ENCODE measurements at regions not wholly inside any gene's neighbourhood (a gene's known extent, or its start where the extent isn't known, plus 50 kb on each side); places are given as distances from the start of the nearest gene placed in this dataset.
"Not testable (repeated sequence)": the region's sequence is repeated elsewhere in the genome, so short reads cannot be mapped to it uniquely, and the experiment has no call there.

GRCh38 chr3:30309961-30310954 lies 296.1 kb upstream of the TGFBR2 start:
- intact Hi-C loops (cut with DNase I), result no loop called here
- DNase-seq, result no peak

- intact Hi-C loops (cut with DNase I), result no loop called here
- DNase-seq, result no peak
Measured at GRCh38 chr3:30311781-30312180, 294.6 kb upstream of the TGFBR2 start.

GRCh38 chr3:30313840-30314239 lies 292.6 kb upstream of the TGFBR2 start:
- intact Hi-C loops (cut with DNase I), result no loop called here
- no peak for DNase-seq

- intact Hi-C loops (cut with DNase I), result no loop called here
- no peak for DNase-seq
Measured at GRCh38 chr3:30314757-30315325, 291.6 kb upstream of the TGFBR2 start.

- no peak for DNase-seq
- intact Hi-C loops (cut with DNase I), result no loop called here
Measured at GRCh38 chr3:30315447-30315846, 291.0 kb upstream of the TGFBR2 start.

- DNase-seq, result no peak
- intact Hi-C loops (cut with DNase I), result no loop called here
Measured at GRCh38 chr3:30317561-30317960, 288.8 kb upstream of the TGFBR2 start.

GRCh38 chr3:30318110-30318509 lies 288.3 kb upstream of the TGFBR2 start:
- intact Hi-C loops (cut with DNase I), result no loop called here
- no peak for DNase-seq

GRCh38 chr3:30319713-30320112 lies 286.7 kb upstream of the TGFBR2 start:
- intact Hi-C loops (cut with DNase I), result no loop called here
- peak in 2 of 42 donors; percentile 15 to 37 for DNase-seq

- intact Hi-C loops (cut with DNase I), result no loop called here
- no peak for DNase-seq
Measured at GRCh38 chr3:30320392-30320791, 286.0 kb upstream of the TGFBR2 start.

GRCh38 chr3:30321065-30321464 lies 285.3 kb upstream of the TGFBR2 start:
- DNase-seq, result no peak
- intact Hi-C loops (cut with DNase I), result no loop called here

GRCh38 chr3:30323649-30324048 lies 282.8 kb upstream of the TGFBR2 start:
- intact Hi-C loops (cut with DNase I); DNase-seq: not testable (repeated sequence)

GRCh38 chr3:30324587-30324986 lies 281.8 kb upstream of the TGFBR2 start:
- intact Hi-C loops (cut with DNase I), result no loop called here
- no peak for DNase-seq

- intact Hi-C loops (cut with DNase I); DNase-seq: not testable (repeated sequence)
Measured at GRCh38 chr3:30327976-30328375, 278.4 kb upstream of the TGFBR2 start.

- DNase-seq; intact Hi-C loops (cut with DNase I): not testable (repeated sequence)
Measured at GRCh38 chr3:30328935-30329334, 277.5 kb upstream of the TGFBR2 start.

- intact Hi-C loops (cut with DNase I), result no loop called here
- DNase-seq, result no peak
Measured at GRCh38 chr3:30331519-30331918, 274.9 kb upstream of the TGFBR2 start.

- intact Hi-C loops (cut with DNase I), result no loop called here
- DNase-seq, result no peak
Measured at GRCh38 chr3:30332196-30333021, 274.0 kb upstream of the TGFBR2 start.

GRCh38 chr3:30333143-30333542 lies 273.3 kb upstream of the TGFBR2 start:
- no peak for DNase-seq

GRCh38 chr3:30333903-30334302 lies 272.5 kb upstream of the TGFBR2 start:
- DNase-seq, result no peak
- intact Hi-C loops (cut with DNase I), result no loop called here

More at GRCh38 chr3:30333143-30333542, 273.3 kb upstream of the TGFBR2 start:
- intact Hi-C loops (cut with DNase I), result no loop called here

- intact Hi-C loops (cut with DNase I), result no loop called here
- no peak for DNase-seq
Measured at GRCh38 chr3:30340500-30340899, 265.9 kb upstream of the TGFBR2 start.

GRCh38 chr3:30341079-30341478 lies 265.3 kb upstream of the TGFBR2 start:
- intact Hi-C loops (cut with DNase I), result no loop called here
- no peak for DNase-seq

All from head of caudate nucleus (tissue), 42 donors.